ENCODE measurements at regions not wholly inside any gene's neighbourhood (a gene's known extent, or its start where the extent isn't known, plus 50 kb on each side); places are given as distances from the start of the nearest gene placed in this dataset.

DNA sequence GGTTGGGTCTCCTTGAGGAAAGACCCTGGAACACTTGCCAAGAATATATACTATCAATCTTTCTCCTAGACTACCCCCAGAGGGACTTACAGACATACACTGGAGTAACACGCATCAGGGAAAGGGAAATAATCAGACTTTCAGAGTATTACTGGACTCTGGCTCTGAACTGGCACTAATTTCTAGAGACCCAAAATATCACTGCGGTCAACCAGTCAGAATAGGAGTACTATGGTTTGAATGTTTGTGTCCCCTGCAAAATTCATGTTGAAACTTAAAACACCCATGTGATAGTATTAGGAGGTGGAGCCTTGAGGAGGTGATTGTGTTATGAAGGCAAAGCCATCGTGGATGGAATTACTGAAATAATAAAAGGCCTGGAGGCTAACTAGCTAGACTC lies 323.7 kb downstream of the EN1 start:
- Histone ChIP-seq H3K4me1 (ENCODE audit: control insufficient read depth in 2 of 2, insufficient read depth in 2 of 2, low read length in 2 of 2) (no peaks in the 10 kb centered on the region), H3K4me3 (ENCODE audit: low read length in 2 of 2) (no peak overlapping the region), H3K27ac (ENCODE audit: low read depth in 1 of 2, low read length in 1 of 2) (no peak overlapping the region), H3K27me3 (ENCODE audit: control insufficient read depth in 2 of 2, insufficient read depth in 1 of 2, low read length in 1 of 2) (no peaks in the 10 kb centered on the region), H3K9me3 (ENCODE audit: control insufficient read depth in 2 of 2, insufficient read depth in 1 of 2, low read length in 1 of 2) (peaks cover 0 to 4% of the 10 kb centered on the region in 2 donors), H3K36me3 (ENCODE audit: control insufficient read depth in 2 of 2, insufficient read depth in 2 of 2, low read length in 1 of 2) (no peaks in the 10 kb centered on the region)
- no peak for DNase-seq (ENCODE audit: low read depth in 6 of 9, low spot score in 9 of 9)
- 93% methylated on average over 3 of the region's 3 CpGs for WGBS

DNA sequence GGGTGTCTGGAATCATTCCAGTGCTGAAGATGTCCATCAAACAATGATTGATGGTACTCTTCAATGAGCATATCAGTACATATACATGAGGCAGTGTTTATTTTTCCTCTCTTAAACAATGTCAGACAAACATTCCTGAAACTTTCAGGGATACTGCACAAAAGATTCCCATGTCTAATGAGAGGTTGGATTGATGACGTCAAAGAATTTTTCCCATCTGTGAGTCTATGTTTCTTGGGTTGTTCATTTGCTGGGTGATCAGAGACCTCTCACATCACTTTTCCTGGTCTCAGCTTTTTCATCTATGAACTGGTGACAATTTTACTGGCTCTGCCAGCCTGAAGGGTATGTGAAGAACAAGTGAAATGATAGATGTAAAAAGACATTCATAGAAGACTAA lies 325.5 kb downstream of the EN1 start:
- H3K27me3 ChIP-seq (ENCODE audit: control insufficient read depth in 2 of 2, insufficient read depth in 1 of 2, low read length in 1 of 2), result no peaks in the 10 kb centered on the region
- DNase-seq (ENCODE audit: low read depth in 6 of 9, low spot score in 9 of 9), result no peak
- H3K9me3 ChIP-seq (ENCODE audit: control insufficient read depth in 2 of 2, insufficient read depth in 1 of 2, low read length in 1 of 2), result peaks cover 0 to 4% of the 10 kb centered on the region in 2 donors
- H3K4me3 ChIP-seq (ENCODE audit: low read length in 2 of 2), result no peak overlapping the region
- 93% methylated on average over 1 of the region's 1 CpG for WGBS
- no peak overlapping the region for H3K27ac ChIP-seq (ENCODE audit: low read depth in 1 of 2, low read length in 1 of 2)
- no peaks in the 10 kb centered on the region for H3K4me1 ChIP-seq (ENCODE audit: control insufficient read depth in 2 of 2, insufficient read depth in 2 of 2, low read length in 2 of 2)
- no peaks in the 10 kb centered on the region for H3K36me3 ChIP-seq (ENCODE audit: control insufficient read depth in 2 of 2, insufficient read depth in 2 of 2, low read length in 1 of 2)

DNA sequence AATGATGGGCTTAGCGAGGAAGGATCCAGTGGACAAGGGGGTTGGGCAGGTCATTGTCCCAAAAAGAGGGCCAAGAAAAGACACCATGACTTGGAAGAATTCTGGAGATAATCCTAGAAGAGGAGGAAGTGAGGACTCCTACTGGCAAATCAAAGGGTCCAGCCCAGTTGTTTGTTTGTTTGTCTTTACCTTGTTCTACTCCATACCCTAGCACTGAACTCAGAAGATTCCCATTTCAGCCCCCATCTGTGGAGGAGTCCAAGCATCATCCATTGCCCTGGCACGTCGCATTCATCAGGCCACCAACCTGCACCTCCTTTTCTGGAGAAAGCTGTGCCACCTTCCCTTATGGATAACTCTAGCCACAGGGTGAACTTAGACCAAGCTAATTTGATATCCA lies 326.2 kb downstream of the EN1 start:
- H3K27me3 ChIP-seq (ENCODE audit: control insufficient read depth in 2 of 2, insufficient read depth in 1 of 2, low read length in 1 of 2), result no peaks in the 10 kb centered on the region
- 90% methylated on average over 3 of the region's 3 CpGs for WGBS
- DNase-seq (ENCODE audit: low read depth in 6 of 9, low spot score in 9 of 9), result no peak
- peaks cover 0 to 4% of the 10 kb centered on the region in 2 donors for H3K9me3 ChIP-seq (ENCODE audit: control insufficient read depth in 2 of 2, insufficient read depth in 1 of 2, low read length in 1 of 2)
- no peak overlapping the region for H3K27ac ChIP-seq (ENCODE audit: low read depth in 1 of 2, low read length in 1 of 2)
- no peak overlapping the region for H3K4me3 ChIP-seq (ENCODE audit: low read length in 2 of 2)
- no peaks in the 10 kb centered on the region for H3K4me1 ChIP-seq (ENCODE audit: control insufficient read depth in 2 of 2, insufficient read depth in 2 of 2, low read length in 2 of 2)
- no peaks in the 10 kb centered on the region for H3K36me3 ChIP-seq (ENCODE audit: control insufficient read depth in 2 of 2, insufficient read depth in 2 of 2, low read length in 1 of 2)

DNA sequence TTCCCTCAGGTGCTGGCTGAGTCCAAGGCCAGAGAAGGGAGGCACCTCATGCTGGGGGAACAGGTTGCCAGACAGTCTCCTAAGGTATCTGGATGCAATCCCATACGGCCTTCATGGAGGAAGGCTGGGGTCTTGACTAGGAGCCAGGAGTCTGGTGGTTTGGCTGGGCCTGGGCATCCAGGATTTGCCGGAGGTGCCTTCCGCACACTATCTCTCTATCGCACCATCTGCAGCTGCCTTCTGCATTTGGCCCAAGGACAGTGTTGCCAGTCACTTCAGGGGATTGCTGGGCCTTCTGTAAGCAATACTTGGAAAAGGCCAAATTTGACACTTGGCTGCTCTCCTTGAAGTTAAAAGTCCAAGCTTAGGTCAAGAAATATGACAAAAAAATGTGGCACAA lies 327.2 kb downstream of the EN1 start:
- Histone ChIP-seq H3K27me3 (ENCODE audit: control insufficient read depth in 2 of 2, insufficient read depth in 1 of 2, low read length in 1 of 2) (no peaks in the 10 kb centered on the region), H3K36me3 (ENCODE audit: control insufficient read depth in 2 of 2, insufficient read depth in 2 of 2, low read length in 1 of 2) (no peaks in the 10 kb centered on the region), H3K9me3 (ENCODE audit: control insufficient read depth in 2 of 2, insufficient read depth in 1 of 2, low read length in 1 of 2) (peaks cover 0 to 4% of the 10 kb centered on the region in 2 donors), H3K4me3 (ENCODE audit: low read length in 2 of 2) (no peak overlapping the region), H3K27ac (ENCODE audit: low read depth in 1 of 2, low read length in 1 of 2) (no peak overlapping the region), H3K4me1 (ENCODE audit: control insufficient read depth in 2 of 2, insufficient read depth in 2 of 2, low read length in 2 of 2) (no peaks in the 10 kb centered on the region)
- WGBS, result 99% methylated on average over 4 of the region's 4 CpGs
- DNase-seq (ENCODE audit: low read depth in 6 of 9, low spot score in 9 of 9), result no peak

DNA sequence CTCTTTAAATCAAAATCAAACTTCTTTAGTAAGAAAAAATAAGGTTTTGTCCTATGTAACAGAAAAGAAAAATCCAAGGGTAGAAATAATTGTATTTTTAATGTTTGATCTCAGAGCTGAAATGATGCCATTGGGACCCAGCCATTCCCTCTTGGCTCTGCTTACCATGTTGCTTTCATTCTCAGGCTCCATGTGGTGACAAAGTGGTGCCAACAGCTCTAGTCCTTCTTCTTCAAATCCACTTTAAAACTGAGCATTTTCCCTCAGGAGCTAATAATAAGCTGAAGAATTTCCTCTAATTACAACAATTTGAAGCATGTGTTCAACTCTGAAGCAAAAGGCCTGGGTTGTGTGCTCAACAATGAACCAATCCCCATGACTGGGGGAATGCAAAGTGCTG lies 327.9 kb downstream of the EN1 start:
- Histone ChIP-seq H3K36me3 (ENCODE audit: control insufficient read depth in 2 of 2, insufficient read depth in 2 of 2, low read length in 1 of 2) (no peaks in the 10 kb centered on the region), H3K4me3 (ENCODE audit: low read length in 2 of 2) (no peak overlapping the region), H3K27me3 (ENCODE audit: control insufficient read depth in 2 of 2, insufficient read depth in 1 of 2, low read length in 1 of 2) (no peaks in the 10 kb centered on the region), H3K4me1 (ENCODE audit: control insufficient read depth in 2 of 2, insufficient read depth in 2 of 2, low read length in 2 of 2) (no peaks in the 10 kb centered on the region), H3K9me3 (ENCODE audit: control insufficient read depth in 2 of 2, insufficient read depth in 1 of 2, low read length in 1 of 2) (peaks cover 0 to 4% of the 10 kb centered on the region in 2 donors), H3K27ac (ENCODE audit: low read depth in 1 of 2, low read length in 1 of 2) (no peak overlapping the region)
- no peak for DNase-seq (ENCODE audit: low read depth in 6 of 9, low spot score in 9 of 9)

DNA sequence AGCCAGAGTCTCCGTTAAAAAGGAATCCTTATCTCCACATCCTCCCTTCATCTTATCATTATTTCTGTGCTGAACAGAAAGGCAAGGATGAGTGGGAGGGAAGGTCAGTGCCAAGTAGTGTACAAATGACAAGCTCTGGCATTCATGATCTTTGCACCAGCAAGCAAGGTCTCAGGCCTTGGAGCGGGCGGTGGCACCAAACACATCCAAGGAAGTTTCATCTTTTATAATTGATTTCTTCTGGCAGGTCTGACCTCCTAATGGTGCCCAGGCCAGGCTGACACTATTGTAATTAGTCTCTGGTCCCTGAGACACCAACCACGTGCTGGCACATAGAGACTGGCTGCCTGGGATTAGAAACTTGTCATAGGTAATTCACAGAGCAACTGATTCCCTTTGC lies 336.6 kb downstream of the EN1 start:
- Histone ChIP-seq H3K27me3 (ENCODE audit: control insufficient read depth in 2 of 2, insufficient read depth in 1 of 2, low read length in 1 of 2) (no peaks in the 10 kb centered on the region), H3K4me3 (ENCODE audit: low read length in 2 of 2) (no peak overlapping the region), H3K4me1 (ENCODE audit: control insufficient read depth in 2 of 2, insufficient read depth in 2 of 2, low read length in 2 of 2) (no peaks in the 10 kb centered on the region), H3K36me3 (ENCODE audit: control insufficient read depth in 2 of 2, insufficient read depth in 2 of 2, low read length in 1 of 2) (no peaks in the 10 kb centered on the region), H3K9me3 (ENCODE audit: control insufficient read depth in 2 of 2, insufficient read depth in 1 of 2, low read length in 1 of 2) (no peaks in the 10 kb centered on the region), H3K27ac (ENCODE audit: low read depth in 1 of 2, low read length in 1 of 2) (no peak overlapping the region)
- 79% methylated on average over 4 of the region's 4 CpGs for WGBS
- DNase-seq (ENCODE audit: low read depth in 6 of 9, low spot score in 9 of 9), result no peak

DNA sequence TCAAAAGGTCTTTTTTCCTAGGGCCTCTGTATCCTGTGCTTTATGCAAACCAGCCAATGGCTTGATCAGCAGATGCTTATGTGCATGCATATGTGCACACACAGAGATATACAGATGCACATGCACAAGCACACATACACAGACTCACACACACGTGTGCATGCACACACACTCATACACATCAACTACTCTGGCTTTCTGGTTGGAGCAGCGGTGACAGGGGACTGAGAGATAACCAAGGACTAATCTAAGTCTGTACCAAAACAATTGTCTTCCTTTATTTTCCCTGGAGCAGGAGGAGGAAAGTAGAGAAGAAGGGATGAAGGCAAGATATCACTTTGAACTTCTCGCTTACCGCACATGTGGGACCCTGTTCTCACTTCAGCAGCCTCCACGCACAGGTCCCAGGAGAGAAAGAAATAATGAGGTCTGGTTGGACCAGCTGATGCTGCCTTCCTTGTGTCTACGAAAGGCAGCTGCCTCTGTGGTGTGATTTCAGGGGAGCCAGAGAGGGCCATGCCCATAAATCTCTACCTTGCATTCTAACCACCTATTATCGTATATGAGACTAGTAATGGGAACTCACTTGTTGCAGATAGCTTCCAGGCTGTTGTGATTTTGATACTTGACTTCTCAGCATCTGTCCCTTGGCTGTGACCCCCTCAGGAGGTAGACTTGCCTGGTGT lies 338.0 kb downstream of the EN1 start:
- Histone ChIP-seq H3K36me3 (ENCODE audit: control insufficient read depth in 2 of 2, insufficient read depth in 2 of 2, low read length in 1 of 2) (no peaks in the 10 kb centered on the region), H3K27ac (ENCODE audit: low read depth in 1 of 2, low read length in 1 of 2) (no peak overlapping the region), H3K4me1 (ENCODE audit: control insufficient read depth in 2 of 2, insufficient read depth in 2 of 2, low read length in 2 of 2) (no peaks in the 10 kb centered on the region), H3K9me3 (ENCODE audit: control insufficient read depth in 2 of 2, insufficient read depth in 1 of 2, low read length in 1 of 2) (no peaks in the 10 kb centered on the region), H3K4me3 (ENCODE audit: low read length in 2 of 2) (no peak overlapping the region), H3K27me3 (ENCODE audit: control insufficient read depth in 2 of 2, insufficient read depth in 1 of 2, low read length in 1 of 2) (no peaks in the 10 kb centered on the region)
- no peak for DNase-seq (ENCODE audit: low read depth in 6 of 9, low spot score in 9 of 9)
- 90% methylated on average over 7 of the region's 7 CpGs for WGBS

DNA sequence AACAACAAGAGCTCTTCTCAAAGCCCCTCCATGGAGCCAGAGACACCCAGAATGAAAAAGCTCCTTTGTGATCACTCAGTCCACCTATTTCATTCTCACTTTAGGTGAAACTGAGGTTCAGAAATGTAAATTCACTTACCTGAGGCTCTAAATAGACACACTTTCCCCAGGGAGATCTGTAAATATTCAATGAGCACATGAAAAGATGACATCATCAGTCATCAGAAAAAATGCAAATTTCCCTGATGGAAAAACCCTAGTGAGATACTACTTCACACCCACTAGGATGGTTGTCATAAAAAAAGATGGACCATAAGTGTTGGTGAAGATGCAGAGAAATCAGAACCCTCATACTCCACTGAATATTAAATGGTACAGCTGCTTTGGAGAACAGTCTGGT lies 339.2 kb downstream of the EN1 start:
- Histone ChIP-seq H3K27ac (ENCODE audit: low read depth in 1 of 2, low read length in 1 of 2) (no peak overlapping the region), H3K9me3 (ENCODE audit: control insufficient read depth in 2 of 2, insufficient read depth in 1 of 2, low read length in 1 of 2) (no peaks in the 10 kb centered on the region), H3K4me1 (ENCODE audit: control insufficient read depth in 2 of 2, insufficient read depth in 2 of 2, low read length in 2 of 2) (no peaks in the 10 kb centered on the region), H3K36me3 (ENCODE audit: control insufficient read depth in 2 of 2, insufficient read depth in 2 of 2, low read length in 1 of 2) (no peaks in the 10 kb centered on the region), H3K27me3 (ENCODE audit: control insufficient read depth in 2 of 2, insufficient read depth in 1 of 2, low read length in 1 of 2) (no peaks in the 10 kb centered on the region), H3K4me3 (ENCODE audit: low read length in 2 of 2) (no peak overlapping the region)
- no peak for DNase-seq (ENCODE audit: low read depth in 6 of 9, low spot score in 9 of 9)

DNA sequence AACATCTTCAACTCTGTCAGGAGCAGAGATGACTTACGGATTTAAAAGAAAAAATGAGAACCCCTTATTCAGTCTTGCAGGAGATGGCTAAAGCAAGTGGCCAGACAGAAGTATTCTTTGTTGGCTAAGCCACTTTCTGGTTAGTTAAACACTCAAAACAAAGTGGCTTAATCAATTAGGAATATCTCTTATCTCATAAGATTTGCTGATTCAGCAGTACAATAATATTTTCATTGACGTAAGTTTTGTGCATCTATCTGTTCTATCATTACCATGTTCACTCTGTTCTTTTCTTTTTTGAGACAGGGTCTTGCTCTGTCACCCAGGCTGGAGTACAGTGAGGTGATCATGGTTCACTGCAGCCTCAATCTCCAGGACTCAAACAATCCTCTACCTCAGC lies 342.0 kb downstream of the EN1 start:
- no peak overlapping the region for H3K4me3 ChIP-seq (ENCODE audit: low read length in 2 of 2)
- DNase-seq (ENCODE audit: low read depth in 6 of 9, low spot score in 9 of 9), result no peak
- H3K27ac ChIP-seq (ENCODE audit: low read depth in 1 of 2, low read length in 1 of 2), result no peak overlapping the region
- H3K4me1 ChIP-seq (ENCODE audit: control insufficient read depth in 2 of 2, insufficient read depth in 2 of 2, low read length in 2 of 2), result no peaks in the 10 kb centered on the region
- H3K27me3 ChIP-seq (ENCODE audit: control insufficient read depth in 2 of 2, insufficient read depth in 1 of 2, low read length in 1 of 2), result no peaks in the 10 kb centered on the region
- H3K9me3 ChIP-seq (ENCODE audit: control insufficient read depth in 2 of 2, insufficient read depth in 1 of 2, low read length in 1 of 2), result no peaks in the 10 kb centered on the region
- H3K36me3 ChIP-seq (ENCODE audit: control insufficient read depth in 2 of 2, insufficient read depth in 2 of 2, low read length in 1 of 2), result no peaks in the 10 kb centered on the region
- 93% methylated on average over 2 of the region's 2 CpGs for WGBS

DNA sequence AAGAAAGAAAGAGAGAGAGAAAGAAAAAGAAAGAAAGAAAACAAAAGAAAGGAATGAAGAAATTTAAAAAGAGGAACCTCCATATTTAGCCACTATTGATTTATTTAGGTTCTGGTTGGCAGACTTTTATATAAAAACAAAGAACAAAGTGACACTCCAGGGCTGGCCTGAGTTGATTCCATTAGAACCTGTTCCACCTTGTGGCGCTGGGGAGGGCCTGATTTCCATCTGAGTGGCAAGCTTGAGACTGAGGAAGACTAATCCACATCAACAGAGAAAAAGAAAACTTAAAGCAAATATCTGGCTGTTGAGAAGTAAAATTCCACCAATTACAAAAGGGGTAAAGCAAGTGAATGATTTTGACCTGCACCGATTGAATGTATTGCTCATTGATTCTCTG lies 345.3 kb downstream of the EN1 start:
- no peak for DNase-seq (ENCODE audit: low read depth in 6 of 9, low spot score in 9 of 9)
- H3K27ac ChIP-seq (ENCODE audit: low read depth in 1 of 2, low read length in 1 of 2), result no peak overlapping the region
- H3K4me3 ChIP-seq (ENCODE audit: low read length in 2 of 2), result no peak overlapping the region
- H3K9me3 ChIP-seq (ENCODE audit: control insufficient read depth in 2 of 2, insufficient read depth in 1 of 2, low read length in 1 of 2), result no peaks in the 10 kb centered on the region
- WGBS, result 80% methylated on average over 2 of the region's 2 CpGs
- no peaks in the 10 kb centered on the region for H3K4me1 ChIP-seq (ENCODE audit: control insufficient read depth in 2 of 2, insufficient read depth in 2 of 2, low read length in 2 of 2)
- H3K36me3 ChIP-seq (ENCODE audit: control insufficient read depth in 2 of 2, insufficient read depth in 2 of 2, low read length in 1 of 2), result no peaks in the 10 kb centered on the region
- H3K27me3 ChIP-seq (ENCODE audit: control insufficient read depth in 2 of 2, insufficient read depth in 1 of 2, low read length in 1 of 2), result no peaks in the 10 kb centered on the region
